ENCODE measurements at regions not wholly inside any gene's neighbourhood (a gene's known extent, or its start where the extent isn't known, plus 50 kb on each side); places are given as distances from the start of the nearest gene placed in this dataset.

DNA sequence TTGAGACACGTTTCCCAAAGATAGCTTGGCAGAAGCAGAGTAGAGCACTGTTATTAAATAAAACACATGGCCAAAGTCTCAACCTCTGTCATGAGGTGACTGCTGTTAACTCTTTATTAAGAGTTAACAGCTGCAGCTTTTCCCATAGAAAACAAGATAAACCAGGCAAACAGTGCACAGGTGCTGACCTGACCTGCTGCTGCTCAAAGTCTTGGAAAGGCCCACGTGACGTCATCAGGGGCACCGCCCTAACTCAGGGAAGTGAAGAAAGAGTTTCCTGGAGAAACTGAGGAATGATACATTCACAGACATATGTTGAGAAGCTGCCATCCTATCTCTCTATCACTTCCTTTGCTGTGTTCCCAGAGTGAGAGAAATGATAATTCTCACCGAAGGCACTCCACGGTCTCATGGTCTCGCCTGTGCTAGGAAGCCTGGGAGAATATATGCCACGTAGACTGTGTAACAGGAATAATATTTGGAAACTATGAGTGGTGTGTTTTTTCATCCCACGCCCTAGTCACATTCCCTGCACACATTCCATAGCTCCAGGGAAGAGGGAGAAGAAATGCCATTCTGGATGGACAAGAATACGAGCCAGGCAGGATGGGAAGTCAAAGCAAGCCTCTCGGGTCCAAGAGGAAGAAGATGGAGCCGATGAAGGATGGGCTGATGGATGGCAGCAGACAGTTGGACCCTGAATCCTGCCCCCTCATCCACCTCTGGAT, 146.2 kb upstream of the NFE2L3 start:
- Histone ChIP-seq H3K4me3 (replicated peaks; ENCODE audit: insufficient read depth, low read length) (no peak overlapping the region), H3K27me3 (ENCODE audit: insufficient read depth, poor library complexity, severe bottlenecking) (peaks cover 2% of the 10 kb centered on the region), H3K27ac (replicated peaks) (no peak overlapping the region)
- TF ChIP-seq SPI1 (IDR thresholded peaks at IDR 0.05; ENCODE audit: borderline replicate concordance, low read depth) (no peak), POLR2AphosphoS5 (IDR thresholded peaks at IDR 0.05; ENCODE audit: low read depth) (no peak), GABPA (IDR thresholded peaks at IDR 0.05; ENCODE audit: low read depth) (no peak)
- TF ChIP-seq, protein P1, sequence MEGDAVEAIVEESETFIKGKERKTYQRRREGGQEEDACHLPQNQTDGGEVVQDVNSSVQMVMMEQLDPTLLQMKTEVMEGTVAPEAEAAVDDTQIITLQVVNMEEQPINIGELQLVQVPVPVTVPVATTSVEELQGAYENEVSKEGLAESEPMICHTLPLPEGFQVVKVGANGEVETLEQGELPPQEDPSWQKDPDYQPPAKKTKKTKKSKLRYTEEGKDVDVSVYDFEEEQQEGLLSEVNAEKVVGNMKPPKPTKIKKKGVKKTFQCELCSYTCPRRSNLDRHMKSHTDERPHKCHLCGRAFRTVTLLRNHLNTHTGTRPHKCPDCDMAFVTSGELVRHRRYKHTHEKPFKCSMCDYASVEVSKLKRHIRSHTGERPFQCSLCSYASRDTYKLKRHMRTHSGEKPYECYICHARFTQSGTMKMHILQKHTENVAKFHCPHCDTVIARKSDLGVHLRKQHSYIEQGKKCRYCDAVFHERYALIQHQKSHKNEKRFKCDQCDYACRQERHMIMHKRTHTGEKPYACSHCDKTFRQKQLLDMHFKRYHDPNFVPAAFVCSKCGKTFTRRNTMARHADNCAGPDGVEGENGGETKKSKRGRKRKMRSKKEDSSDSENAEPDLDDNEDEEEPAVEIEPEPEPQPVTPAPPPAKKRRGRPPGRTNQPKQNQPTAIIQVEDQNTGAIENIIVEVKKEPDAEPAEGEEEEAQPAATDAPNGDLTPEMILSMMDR (IDR thresholded peaks at IDR 0.05; ENCODE audit: insufficient read depth, low read length) = no peak
- TF ChIP-seq, protein P2, sequence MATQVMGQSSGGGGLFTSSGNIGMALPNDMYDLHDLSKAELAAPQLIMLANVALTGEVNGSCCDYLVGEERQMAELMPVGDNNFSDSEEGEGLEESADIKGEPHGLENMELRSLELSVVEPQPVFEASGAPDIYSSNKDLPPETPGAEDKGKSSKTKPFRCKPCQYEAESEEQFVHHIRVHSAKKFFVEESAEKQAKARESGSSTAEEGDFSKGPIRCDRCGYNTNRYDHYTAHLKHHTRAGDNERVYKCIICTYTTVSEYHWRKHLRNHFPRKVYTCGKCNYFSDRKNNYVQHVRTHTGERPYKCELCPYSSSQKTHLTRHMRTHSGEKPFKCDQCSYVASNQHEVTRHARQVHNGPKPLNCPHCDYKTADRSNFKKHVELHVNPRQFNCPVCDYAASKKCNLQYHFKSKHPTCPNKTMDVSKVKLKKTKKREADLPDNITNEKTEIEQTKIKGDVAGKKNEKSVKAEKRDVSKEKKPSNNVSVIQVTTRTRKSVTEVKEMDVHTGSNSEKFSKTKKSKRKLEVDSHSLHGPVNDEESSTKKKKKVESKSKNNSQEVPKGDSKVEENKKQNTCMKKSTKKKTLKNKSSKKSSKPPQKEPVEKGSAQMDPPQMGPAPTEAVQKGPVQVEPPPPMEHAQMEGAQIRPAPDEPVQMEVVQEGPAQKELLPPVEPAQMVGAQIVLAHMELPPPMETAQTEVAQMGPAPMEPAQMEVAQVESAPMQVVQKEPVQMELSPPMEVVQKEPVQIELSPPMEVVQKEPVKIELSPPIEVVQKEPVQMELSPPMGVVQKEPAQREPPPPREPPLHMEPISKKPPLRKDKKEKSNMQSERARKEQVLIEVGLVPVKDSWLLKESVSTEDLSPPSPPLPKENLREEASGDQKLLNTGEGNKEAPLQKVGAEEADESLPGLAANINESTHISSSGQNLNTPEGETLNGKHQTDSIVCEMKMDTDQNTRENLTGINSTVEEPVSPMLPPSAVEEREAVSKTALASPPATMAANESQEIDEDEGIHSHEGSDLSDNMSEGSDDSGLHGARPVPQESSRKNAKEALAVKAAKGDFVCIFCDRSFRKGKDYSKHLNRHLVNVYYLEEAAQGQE (IDR thresholded peaks at IDR 0.05; ENCODE audit: insufficient replicate concordance, low read depth) = no peak
- DNase-seq (ENCODE audit: low read depth in 1 of 2, low spot score in 1 of 2) = no peak

DNA sequence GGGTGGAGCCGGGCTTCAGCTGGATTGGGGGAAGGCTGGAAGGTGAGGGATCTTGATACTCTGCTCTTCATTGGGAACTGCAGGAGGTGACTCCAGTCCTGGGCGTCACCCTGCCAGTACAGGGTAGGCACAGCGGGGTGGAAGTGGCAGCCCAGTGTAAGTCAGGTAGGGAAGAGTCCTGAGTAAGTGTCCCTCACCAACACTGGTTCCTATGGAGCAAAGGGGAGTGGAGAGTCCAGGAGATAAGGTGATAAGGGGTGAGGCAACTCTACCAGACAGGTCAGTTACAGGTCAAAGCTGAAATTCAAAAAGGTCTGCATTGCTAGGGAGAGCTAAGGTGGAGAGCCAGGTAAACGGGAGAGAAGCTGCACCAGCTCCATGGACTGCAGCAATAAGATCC, 145.6 kb upstream of the NFE2L3 start:
- no peak for DNase-seq (ENCODE audit: low read depth in 1 of 2, low spot score in 1 of 2)
- Histone ChIP-seq H3K4me3 (replicated peaks; ENCODE audit: insufficient read depth, low read length) (no peak overlapping the region), H3K27me3 (ENCODE audit: insufficient read depth, poor library complexity, severe bottlenecking) (peaks cover 2% of the 10 kb centered on the region), H3K27ac (replicated peaks) (no peak overlapping the region)
- TF ChIP-seq POLR2AphosphoS5 (IDR thresholded peaks at IDR 0.05; ENCODE audit: low read depth) (no peak), SPI1 (IDR thresholded peaks at IDR 0.05; ENCODE audit: borderline replicate concordance, low read depth) (no peak), GABPA (IDR thresholded peaks at IDR 0.05; ENCODE audit: low read depth) (no peak)
- TF ChIP-seq, protein P2 (IDR thresholded peaks at IDR 0.05; ENCODE audit: insufficient replicate concordance, low read depth) = no peak
- TF ChIP-seq, protein P1 (IDR thresholded peaks at IDR 0.05; ENCODE audit: insufficient read depth, low read length) = no peak

DNA sequence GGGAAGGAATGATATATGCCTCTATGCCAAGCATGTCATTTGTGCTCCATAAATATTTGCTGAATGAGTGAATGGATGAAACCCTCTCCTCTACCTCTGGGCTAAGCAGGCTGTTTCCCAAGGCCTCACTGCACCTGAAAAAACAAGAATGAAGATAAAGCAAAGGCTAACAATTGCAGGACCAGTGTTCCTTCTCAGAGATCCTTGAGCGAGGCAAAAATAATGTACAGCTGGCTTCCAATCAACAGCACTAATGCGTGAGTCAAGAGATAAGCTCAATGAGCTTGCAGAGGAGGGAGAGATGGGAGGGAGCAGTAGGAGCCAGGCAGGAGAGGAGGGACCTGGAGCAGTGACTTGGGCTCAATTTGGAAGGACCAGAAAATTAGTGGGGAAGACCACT, 144.5 kb upstream of the NFE2L3 start:
- no peak overlapping the region for H3K27ac ChIP-seq (replicated peaks)
- no peak overlapping the region for H3K4me3 ChIP-seq (replicated peaks; ENCODE audit: insufficient read depth, low read length)
- peaks cover 2% of the 10 kb centered on the region for H3K27me3 ChIP-seq (ENCODE audit: insufficient read depth, poor library complexity, severe bottlenecking)
- DNase-seq (ENCODE audit: low read depth in 1 of 2, low spot score in 1 of 2) = no peak
- TF ChIP-seq POLR2AphosphoS5 (IDR thresholded peaks at IDR 0.05; ENCODE audit: low read depth) (no peak), SPI1 (IDR thresholded peaks at IDR 0.05; ENCODE audit: borderline replicate concordance, low read depth) (no peak), GABPA (IDR thresholded peaks at IDR 0.05; ENCODE audit: low read depth) (no peak)
- TF ChIP-seq, protein P2 (IDR thresholded peaks at IDR 0.05; ENCODE audit: insufficient replicate concordance, low read depth) = no peak
- TF ChIP-seq, protein P1 (IDR thresholded peaks at IDR 0.05; ENCODE audit: insufficient read depth, low read length) = no peak

Measured in HL-60 (cell line).